GM21786 (cell line): ENCODE measurements at regions not wholly inside any gene's neighbourhood (a gene's known extent, or its start where the extent isn't known, plus 50 kb on each side); places are given as distances from the start of the nearest gene placed in this dataset.
"Not testable (repeated sequence)": the region's sequence is repeated elsewhere in the genome, so short reads cannot be mapped to it uniquely, and the experiment has no call there.

Source experiments
- ATAC-seq: cut with Tn5 transposase; IDR thresholded peaks from one replicate; pipeline ENCODE4 v1.9.1; 2021; ENCODE audit not compliant: unreplicated experiment

- no peak for ATAC-seq
Observed at GRCh38 chr14:81584495-81584894, 50.8 kb upstream of the SEL1L start.

GRCh38 chr14:81589381-81590065 lies 55.9 kb upstream of the SEL1L start:
- no peak for ATAC-seq

GRCh38 chr14:81591266-81591665 lies 57.6 kb upstream of the SEL1L start:
- ATAC-seq: no peak

- no peak for ATAC-seq
Observed at GRCh38 chr14:81594012-81594411, 60.4 kb upstream of the SEL1L start.

- ATAC-seq: no peak
Observed at GRCh38 chr14:81605660-81606059, 72.0 kb upstream of the SEL1L start.

GRCh38 chr14:81613341-81614045 lies 79.8 kb upstream of the SEL1L start:
- ATAC-seq: no peak

DNA sequence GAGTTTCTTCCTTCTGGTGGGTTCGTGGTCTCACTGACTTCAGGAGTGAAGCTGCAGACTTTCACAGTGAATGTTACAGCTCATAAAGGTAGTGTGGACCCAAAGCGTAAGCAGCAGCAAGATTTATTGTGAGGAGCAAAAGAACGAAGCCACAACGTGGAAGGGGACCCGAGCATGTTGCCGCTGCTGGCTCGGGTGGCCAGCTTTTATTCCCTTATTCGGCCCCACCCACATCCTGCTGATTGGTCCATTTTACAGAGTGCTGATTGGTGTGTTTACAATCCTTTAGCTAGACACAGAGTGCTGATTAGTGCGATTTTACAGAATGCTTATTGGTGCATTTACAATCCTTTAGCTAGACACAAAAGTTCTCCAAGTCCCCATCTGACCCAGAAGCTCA lies 80.6 kb upstream of the SEL1L start:
- not testable (repeated sequence) for ATAC-seq

- ATAC-seq: no peak
Observed at GRCh38 chr14:81618695-81619094, 85.0 kb upstream of the SEL1L start.

DNA sequence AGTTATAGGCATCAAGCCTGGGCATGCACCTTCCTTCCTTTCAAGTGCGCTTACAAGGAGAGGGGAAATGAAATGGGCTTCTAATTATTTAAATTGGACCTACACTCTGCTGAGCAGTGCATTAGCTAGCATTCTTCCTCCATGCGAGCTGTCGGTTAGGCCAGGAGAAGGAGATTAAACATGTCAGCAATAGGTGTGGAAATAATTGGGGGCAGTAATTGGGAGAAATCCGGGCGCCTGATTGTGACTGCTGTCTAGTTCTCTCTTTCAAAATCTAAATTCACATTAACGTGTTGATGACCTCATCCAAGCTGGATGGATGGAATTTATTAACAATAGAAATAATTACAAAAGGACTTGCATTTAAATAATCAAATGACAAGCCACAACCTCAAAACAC lies 86.2 kb upstream of the SEL1L start:
- ATAC-seq: no peak

GRCh38 chr14:81623771-81624396 lies 90.2 kb upstream of the SEL1L start:
- ATAC-seq: not testable (repeated sequence)

GRCh38 chr14:81625343-81625742 lies 91.7 kb upstream of the SEL1L start:
- ATAC-seq: no peak

DNA sequence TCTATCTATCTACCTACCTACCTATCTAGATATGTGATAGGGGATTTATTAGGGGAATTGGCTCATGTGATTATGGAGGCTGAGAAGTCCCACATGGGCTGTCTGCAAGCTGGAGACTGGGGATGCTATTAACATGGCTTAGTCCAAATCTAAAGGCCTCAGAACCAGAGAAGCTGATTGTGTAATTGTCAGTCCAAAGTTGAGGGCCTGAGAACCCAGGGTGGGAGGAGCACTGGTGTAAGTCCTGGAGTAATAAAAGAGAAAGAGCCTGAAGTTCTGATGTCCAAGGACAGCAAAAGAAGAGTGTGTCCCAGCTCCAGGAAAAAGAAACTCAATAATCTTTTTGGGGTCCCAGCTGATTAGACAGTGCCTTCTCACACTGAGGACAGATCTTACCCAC lies 98.5 kb upstream of the SEL1L start:
- ATAC-seq: no peak

GRCh38 chr14:81633496-81633895 lies 99.8 kb upstream of the SEL1L start:
- no peak for ATAC-seq

DNA sequence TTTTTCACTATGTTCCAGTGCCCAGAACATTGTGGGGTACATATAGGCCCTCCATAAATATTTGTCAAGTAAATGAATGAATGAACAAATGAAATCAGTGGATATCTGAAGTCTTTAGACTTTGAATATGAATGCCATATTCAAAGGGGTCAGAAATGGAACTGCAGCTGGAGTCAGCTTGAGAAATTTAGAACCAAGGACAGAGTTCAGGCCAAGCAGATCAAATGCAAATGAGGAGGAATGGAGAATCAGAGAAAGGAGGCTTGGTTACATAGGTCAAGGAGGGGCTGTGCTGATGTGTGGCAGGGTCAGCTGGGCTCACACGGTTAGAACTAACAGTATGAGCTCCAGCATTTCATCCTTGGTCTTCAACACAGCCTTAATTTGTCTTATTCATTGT lies 104.0 kb upstream of the SEL1L start:
- ATAC-seq: no peak

- ATAC-seq: no peak
Observed at GRCh38 chr14:81638656-81639280, 105.1 kb upstream of the SEL1L start.

DNA sequence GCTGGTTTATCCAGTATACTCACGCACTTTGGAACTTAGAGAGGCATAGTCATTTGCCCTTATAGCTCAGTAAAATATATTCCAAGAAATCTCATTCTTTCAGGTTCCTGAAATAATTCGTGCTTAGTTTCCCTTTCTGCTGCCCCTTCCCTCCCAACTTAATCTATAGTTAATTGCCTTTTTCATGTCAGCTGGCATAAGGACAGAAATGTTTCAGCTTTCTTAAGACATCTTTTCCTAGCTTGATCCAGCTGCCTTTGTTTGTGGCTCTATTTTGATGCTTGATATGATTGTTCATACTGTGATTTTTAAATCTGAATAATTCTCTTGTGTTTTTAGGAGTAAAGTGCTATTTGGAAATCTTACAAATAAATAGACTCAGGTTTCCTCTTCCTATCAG lies 120.0 kb upstream of the SEL1L start:
- ATAC-seq: no peak

GRCh38 chr14:81655423-81656314 lies 122.0 kb upstream of the SEL1L start:
- no peak for ATAC-seq

GRCh38 chr14:81656811-81657210 lies 123.2 kb upstream of the SEL1L start:
- no peak for ATAC-seq

DNA sequence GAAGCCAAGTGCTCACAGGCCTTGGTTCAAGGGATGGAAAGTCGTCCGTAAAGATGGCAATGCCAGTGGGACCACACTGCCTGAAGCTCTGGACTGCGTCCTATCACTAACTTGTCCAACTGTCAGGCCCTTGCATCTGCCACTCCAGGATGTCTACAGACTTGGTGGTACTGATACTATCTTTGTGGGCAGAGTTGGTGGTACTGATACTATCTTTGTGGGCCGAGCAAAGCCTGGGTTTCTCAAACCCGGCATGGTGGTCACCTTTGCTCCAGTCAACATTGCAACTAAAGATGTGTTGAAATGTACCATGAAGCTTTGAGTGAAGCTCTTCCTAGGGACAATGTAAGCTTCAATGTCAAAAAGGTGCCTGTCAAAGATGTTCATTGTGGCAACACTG lies 128.4 kb upstream of the SEL1L start:
- ATAC-seq: no peak

GRCh38 chr14:81662570-81663197 lies 129.0 kb upstream of the SEL1L start:
- no peak for ATAC-seq
